Embryonic facial prominence (tissue), 1 donor: ENCODE measurements at regions not wholly inside any gene's neighbourhood (a gene's known extent, or its start where the extent isn't known, plus 50 kb on each side); places are given as distances from the start of the nearest gene placed in this dataset.
"Not testable (repeated sequence)": the region's sequence is repeated elsewhere in the genome, so short reads cannot be mapped to it uniquely, and the experiment has no call there.

Source experiments
- DNase-seq: peaks from one replicate; pipeline ENCODE4 v3.0.0-alpha.2; 2016; ENCODE audit errors: extremely low spot score

- no peak for DNase-seq
Measured at GRCh38 chr6:139446768-139447655, 72.6 kb upstream of the CITED2 start.

DNA sequence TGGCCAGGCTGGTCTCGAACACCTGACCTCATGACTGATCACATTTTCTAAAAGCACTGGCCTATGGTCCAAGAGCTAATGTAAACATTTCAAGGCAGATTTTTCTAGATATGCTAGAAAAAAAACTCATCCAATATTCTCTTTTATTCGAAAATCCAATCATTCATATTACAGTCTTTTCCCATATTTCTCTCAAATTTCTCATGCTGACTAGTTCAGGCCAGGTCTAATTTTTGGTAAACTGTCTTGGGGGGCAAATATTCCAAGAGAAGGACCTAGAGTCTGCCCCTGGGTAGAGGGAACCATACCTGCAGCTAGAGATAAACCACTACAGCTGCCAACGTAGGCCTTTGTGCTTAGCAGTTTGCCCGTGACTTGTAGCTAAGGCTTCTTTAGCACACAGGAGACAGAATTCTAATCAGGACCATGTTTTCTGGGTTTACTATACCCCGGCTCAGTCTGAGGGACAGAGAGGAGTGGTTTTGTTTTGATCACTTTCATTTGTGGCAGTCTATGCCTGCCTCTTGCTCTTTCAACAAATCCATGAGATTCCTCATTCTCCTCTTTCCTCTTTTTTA, 71.8 kb upstream of the CITED2 start:
- no peak for DNase-seq

- not testable (repeated sequence) for DNase-seq
Measured at GRCh38 chr6:139444273-139444787, 69.9 kb upstream of the CITED2 start.

DNA sequence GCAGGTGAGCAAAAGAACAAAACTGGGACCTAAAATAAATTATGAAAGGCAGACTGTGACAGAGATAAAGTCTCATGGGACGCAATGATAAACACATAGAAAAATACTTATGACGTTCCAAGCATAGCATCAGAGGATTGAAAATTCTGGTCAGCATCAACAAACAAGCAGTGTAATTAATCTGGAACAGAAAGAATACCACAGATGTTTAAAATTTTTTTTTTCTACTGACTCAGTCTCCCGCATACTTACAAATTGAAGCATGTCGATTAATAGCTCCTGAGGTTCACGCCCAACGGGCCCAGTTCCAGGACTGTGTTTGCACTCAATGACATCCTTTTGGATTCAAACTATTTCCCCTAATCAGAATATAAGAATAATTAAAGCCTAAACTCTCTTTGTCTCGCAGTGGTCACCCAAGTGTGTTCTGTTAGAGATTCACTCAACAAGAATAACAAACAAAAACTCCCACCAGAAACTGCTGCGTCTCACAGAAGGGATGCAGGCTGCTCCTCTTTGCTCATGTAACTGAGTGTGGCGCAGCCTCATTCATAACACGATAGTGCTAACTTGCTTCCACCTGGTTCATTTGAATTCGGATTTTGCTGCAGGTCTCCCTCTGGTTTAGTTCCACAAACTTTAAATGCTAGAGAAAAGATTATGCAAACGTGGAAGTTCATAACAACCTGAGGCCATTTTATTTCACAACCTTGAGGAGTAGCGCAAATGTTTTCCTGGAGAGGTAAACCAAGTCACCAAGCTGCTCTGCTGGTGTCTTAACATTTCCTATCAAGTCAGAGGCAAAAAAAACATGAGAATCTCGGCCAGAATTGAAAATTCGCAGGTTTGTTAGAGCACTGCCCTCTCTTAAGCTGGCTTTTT, 69.0 kb upstream of the CITED2 start:
- DNase-seq: no peak

GRCh38 chr6:139442188-139442671, 67.8 kb upstream of the CITED2 start:
- no peak for DNase-seq

GRCh38 chr6:139439349-139439748, 64.9 kb upstream of the CITED2 start:
- DNase-seq: no peak

DNA sequence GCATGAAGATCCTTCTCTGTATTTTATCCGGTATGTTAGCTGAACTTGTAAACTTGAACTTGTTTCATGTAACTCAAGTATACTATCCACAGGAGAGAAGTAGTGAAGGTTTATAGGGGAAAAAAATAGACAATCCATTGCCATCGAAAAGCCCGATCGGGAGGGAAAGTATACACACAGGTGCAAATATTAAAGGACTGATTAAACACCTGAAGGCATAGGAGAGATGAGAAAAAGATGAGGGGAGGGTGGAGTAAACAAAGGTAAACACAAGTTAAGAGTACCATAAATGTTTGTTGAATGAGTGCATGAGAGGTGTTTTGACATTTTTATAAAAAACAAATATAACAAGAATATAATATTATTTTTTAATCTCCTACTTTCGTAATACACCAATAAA, 64.3 kb upstream of the CITED2 start:
- DNase-seq: no peak

- DNase-seq: no peak
Measured at GRCh38 chr6:139436957-139437348, 62.5 kb upstream of the CITED2 start.

DNA sequence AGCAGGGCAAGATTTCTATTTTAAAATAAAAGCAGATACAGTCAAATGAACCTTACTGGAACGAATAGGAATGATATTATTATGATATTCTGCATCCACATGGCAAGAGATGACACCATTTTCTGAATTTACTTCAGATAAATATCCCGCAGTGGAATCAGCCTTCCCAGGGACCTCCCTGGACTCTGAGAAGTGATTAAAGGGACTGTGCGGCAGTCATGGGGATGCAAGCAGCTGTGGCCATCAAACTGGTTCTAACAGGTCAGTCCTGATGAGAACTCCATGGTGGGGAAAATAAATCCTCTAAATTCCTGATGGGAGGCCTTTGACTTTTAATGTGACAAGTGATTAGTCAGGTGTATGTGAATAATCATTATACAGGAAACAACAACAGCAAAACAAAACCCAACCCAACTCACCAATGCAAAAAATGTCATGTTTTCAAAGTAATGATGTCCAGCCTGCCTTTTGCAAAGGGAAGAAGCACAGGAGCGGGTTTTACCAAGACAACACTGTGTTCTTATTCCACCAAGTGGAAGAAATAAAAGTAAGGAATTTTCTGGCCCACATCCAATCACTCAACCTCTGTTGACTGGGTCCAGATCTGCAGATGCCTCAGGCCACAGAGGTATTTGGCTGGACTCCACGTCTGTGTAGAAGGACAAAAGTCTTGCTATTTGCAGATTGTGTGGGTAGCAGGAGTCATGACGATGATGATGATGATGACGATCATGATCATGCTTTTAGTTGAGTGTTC, 61.9 kb upstream of the CITED2 start:
- DNase-seq: no peak

- DNase-seq: no peak
Measured at GRCh38 chr6:139433631-139434419, 59.4 kb upstream of the CITED2 start.

DNA sequence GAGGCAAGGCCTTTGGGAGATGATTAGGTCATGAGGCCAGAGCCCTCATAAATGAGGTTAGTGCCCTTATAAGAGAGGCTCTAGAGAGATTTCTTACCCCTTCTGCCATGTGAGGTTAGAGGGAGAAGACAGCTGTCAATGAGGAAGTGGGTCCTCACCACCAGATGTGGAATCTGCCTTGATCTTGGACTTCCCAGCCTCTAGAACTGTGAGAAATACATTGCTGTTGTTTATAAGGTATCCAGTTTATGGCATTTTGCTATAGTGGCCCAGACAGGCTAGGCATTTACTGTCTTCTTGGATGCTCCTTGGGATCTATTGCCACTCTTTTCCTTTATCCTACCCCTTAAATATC, 57.1 kb upstream of the CITED2 start:
- no peak for DNase-seq

GRCh38 chr6:139430899-139431601, 56.6 kb upstream of the CITED2 start:
- DNase-seq: no peak

DNA sequence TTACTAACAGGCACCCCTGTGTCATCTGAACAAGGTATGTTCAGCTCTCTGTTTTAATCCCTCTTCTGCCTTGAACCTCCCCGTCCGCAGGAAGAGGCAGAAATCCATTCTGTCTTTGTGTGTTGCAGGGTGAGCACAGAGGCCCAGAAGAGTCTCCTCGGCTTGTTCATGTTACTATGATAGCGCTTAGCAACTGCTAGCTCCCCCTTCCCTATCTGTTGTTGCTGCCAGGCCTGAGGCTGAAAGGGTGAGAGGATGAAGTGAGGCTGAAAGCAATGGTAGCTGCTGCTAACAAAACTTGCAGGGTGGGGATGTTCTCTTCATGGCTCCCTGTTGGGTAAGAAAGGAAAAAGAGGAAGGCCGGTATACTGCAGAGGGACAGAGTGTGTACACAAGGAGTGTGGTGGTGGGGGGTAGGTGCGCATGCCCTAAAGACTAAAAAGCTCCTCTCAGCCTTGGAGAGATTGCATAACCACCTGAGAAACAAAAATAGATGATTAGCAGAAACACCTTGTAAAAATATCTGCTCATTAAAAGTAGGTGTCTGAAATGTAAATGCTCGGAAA, 55.2 kb upstream of the CITED2 start:
- DNase-seq: no peak

- no peak for DNase-seq
Measured at GRCh38 chr6:139427199-139427598, 52.8 kb upstream of the CITED2 start.

- no peak for DNase-seq
Measured at GRCh38 chr6:139426795-139427194, 52.3 kb upstream of the CITED2 start.

DNA sequence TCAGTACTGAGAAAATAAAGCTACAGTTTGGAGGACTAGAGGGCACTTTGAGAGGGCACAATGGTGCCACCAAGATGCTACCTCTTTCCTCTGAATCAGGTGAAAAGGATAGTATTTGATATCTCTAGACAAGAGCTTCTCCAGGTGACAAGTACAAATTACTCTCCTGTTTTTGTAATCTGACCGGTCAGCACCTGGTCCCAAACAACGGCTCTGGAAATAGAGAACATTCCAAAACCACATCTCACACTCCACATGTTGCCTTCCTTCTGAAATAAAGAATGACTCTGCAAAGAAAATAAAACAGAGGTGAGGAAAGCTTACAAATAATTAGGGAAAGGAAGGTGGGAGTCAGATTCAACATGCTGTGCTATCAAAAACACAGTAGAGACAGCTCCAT, 51.3 kb upstream of the CITED2 start:
- DNase-seq: no peak

DNA sequence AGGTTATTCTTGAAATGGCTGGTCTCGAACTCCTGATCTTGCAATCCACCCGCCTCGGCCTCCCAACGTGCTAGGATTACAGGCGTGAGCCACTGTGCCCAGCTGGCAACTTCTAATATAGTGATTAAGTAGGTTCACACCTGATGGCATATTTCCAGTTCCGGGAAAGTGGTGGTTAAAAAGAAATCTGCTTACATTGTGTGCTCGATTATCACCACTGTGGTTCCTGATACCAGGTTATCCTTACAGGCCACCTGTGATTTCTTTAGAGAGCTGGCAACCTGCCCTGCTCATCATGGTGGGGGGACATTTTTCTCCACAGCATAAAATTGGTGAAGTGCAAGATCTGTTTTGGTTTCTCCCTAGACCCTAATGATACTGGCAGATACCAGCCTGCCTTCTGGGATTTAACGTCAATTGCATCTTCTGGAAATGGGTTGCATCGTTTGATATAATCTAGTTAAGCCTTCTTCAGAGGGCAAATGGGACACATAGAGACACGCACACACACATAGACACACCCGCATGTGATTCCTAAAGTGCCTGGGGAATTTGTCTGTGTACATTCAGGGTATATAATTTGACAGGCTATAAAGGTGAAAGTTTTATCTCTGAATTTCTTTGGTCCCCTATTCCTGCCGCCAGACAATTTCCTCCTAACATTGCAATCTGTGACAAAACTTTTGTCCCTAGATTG, 49.7 kb upstream of the CITED2 start:
- no peak for DNase-seq
